ENCODE measurements at regions not wholly inside any gene's neighbourhood (a gene's known extent, or its start where the extent isn't known, plus 50 kb on each side); places are given as distances from the start of the nearest gene placed in this dataset.

GRCh38 chr6:40738551-40739193, 151.5 kb upstream of the LRFN2 start:
- no peak for TF ChIP-seq ZNF232 (CRISPR knock-in tag; IDR thresholded peaks at IDR 0.05; ENCODE audit: borderline replicate concordance)
- TF ChIP-seq TBX2 (CRISPR knock-in tag; IDR thresholded peaks at IDR 0.05; ENCODE audit: borderline replicate concordance), result no peak
- no peak for TF ChIP-seq ETV5 (CRISPR knock-in tag; IDR thresholded peaks at IDR 0.05; ENCODE audit: borderline replicate concordance)
- no peak for TF ChIP-seq RAD21 (CRISPR knock-in tag; IDR thresholded peaks at IDR 0.05)
- no peak for TF ChIP-seq ZNF510 (CRISPR knock-in tag; IDR thresholded peaks at IDR 0.05; ENCODE audit: low read depth)
- TF ChIP-seq ATF3 (CRISPR knock-in tag; IDR thresholded peaks at IDR 0.05), result no peak
- no peak for TF ChIP-seq ZGPAT (CRISPR knock-in tag; IDR thresholded peaks at IDR 0.05)
- no peak for TF ChIP-seq ZFP36 (IDR thresholded peaks at IDR 0.05; ENCODE audit: borderline replicate concordance, low read depth, low read length, partially characterized antibody)
- TF ChIP-seq CBX2 (IDR thresholded peaks at IDR 0.05; ENCODE audit: low read depth, low read length), result no peak
- no peak for TF ChIP-seq CBX2 (CRISPR knock-in tag; IDR thresholded peaks at IDR 0.05; ENCODE audit: low read depth)
- TF ChIP-seq ZNF10 (CRISPR knock-in tag; IDR thresholded peaks at IDR 0.05; ENCODE audit: borderline replicate concordance, low read depth), result no peak
- no peak for TF ChIP-seq BCL6 (CRISPR knock-in tag; IDR thresholded peaks at IDR 0.05)
